H54 (cell line): ENCODE measurements at regions not wholly inside any gene's neighbourhood (a gene's known extent, or its start where the extent isn't known, plus 50 kb on each side); places are given as distances from the start of the nearest gene placed in this dataset.

Experiments
- DNase-seq: peaks from one replicate; pipeline ENCODE4 v3.0.0; 2011; ENCODE audit warnings: low spot score, mixed read lengths; ENCODE audit not compliant: insufficient read length
- FAIRE-seq: peaks from 3 replicates; lab custom pipeline; 2011; peaks lifted over from hg19 to GRCh38; lab: Jason Lieb, UNC
- POLR2A ChIP-seq: IDR thresholded peaks from 2 replicates; pipeline ENCODE4 v1.6.1; 2011; ENCODE audit warnings: low read depth, mild to moderate bottlenecking, low read length

DNA sequence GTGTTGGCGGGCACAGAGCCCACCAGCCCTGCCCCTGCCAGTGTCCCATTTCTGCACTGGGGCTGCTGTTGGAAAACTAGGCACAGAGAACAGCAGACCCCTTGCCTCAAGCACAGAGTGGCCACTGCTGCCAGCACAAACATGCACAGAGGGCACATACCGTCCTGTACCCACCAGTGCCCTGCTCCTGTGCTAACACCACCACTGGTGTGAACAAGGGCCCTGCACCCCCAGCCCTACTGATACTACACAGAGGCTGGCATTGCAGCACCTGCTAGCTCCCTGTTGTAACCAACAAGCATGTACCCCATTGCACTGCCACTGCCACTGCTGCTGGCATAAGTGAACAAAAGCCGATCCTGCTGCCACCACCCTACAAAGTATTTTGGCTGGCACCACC lies 348.0 kb upstream of the MPDZ start:
- FAIRE-seq (no peak), DNase-seq (no peak)
- TF ChIP-seq POLR2A = no peak

DNA sequence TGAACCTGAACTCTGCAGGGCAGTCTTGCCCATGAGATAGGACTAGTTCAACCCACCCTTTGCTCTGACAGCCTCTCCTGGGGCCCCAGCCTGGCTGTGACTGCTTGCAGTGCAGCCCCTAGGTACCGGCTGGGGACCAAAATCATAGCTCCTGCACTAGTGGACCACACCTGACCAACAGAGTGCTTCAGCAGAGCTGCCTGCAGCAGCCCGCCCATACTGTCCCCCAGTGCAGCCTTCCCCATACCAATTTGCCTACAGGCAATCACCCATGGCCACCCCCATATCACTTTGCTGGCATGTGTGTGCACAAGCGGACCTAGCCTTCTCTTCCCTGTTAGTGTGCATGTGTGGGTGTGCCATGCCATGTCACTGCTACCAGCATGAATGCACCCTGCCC lies 347.6 kb upstream of the MPDZ start:
- no peak for TF ChIP-seq POLR2A
- no peak for FAIRE-seq
- no peak for DNase-seq

- DNase-seq (no peak), FAIRE-seq (no peak)
- no peak for TF ChIP-seq POLR2A
Measured at GRCh38 chr9:13626601-13627000, 347.1 kb upstream of the MPDZ start.

GRCh38 chr9:13621872-13622564 lies 342.5 kb upstream of the MPDZ start:
- DNase-seq (no peak), FAIRE-seq (no peak)
- TF ChIP-seq POLR2A = no peak

DNA sequence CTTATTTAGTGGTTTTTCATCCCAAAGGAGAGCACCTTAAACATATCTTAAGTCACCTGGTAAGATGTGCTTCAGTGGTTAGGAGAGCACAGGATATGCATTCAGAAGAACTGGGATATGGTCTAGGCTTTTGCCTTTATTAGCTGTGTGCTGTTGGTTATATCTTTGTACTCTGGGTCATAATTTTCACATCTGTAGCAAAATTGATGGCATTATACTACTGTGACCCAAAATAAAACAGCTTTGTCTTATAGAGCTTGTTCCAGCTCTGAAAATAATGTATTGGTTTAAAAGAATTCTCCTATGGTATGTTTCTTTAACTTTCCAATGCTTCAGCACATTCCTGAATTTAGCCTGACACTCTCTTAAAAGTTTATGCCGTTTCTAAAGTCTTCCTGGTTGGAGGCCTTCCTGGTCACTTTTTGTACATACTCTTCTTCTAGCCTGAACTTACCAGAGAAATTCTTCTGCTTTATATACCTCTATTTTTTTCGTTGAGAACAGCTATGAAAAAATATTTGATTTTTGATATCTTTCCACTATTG lies 337.1 kb upstream of the MPDZ start:
- DNase-seq = no peak
- no peak for FAIRE-seq
- TF ChIP-seq POLR2A = no peak

DNA sequence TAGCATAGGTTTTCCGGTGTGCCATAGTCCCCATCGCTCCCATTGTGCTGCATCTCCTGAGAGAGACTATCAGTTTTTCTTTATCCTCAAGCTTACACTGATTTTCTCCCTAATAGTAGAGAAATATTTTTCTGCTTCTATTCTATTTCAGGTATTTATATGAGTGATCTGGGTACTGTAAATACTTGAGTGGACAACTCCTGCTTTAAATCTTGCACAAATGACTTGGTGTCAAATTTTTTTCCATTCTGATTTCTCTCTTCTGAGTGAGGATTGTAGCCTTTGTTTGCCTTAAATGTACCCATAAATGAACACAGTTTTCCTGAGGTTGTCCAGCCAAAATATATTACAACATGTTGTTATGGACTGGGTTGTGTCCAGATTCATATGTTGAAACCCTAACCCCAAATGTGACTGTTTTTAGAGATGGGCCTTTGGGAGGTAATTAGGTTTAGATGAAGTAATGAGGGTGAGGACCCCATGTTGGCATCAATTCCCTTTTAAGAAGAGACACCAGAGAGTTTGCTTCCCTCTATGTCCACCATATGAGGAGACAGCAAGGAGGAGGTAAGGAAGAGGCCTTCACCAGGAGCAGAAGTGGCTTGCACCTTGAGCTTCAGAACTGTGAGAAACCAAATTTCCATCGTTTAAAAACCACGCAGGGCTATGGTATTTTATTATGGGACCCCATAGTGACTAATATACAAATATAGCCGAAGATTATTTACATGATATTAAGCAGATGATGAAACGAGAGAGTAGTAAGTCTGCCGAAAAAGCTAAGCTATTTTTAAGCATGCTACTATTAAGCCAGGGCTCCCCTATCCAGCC lies 336.4 kb upstream of the MPDZ start:
- DNase-seq = no peak
- TF ChIP-seq POLR2A = no peak

GRCh38 chr9:13614060-13614459 lies 334.6 kb upstream of the MPDZ start:
- FAIRE-seq (no peak), DNase-seq (no peak)
- no peak for TF ChIP-seq POLR2A

More for the DNA sequence above, 336.4 kb upstream of the MPDZ start:
- FAIRE-seq = no peak

- no peak for TF ChIP-seq POLR2A
- no peak for DNase-seq
- FAIRE-seq = no peak
Measured at GRCh38 chr9:13613296-13613695, 333.8 kb upstream of the MPDZ start.

GRCh38 chr9:13608451-13608850 lies 329.0 kb upstream of the MPDZ start:
- DNase-seq = no peak

DNA sequence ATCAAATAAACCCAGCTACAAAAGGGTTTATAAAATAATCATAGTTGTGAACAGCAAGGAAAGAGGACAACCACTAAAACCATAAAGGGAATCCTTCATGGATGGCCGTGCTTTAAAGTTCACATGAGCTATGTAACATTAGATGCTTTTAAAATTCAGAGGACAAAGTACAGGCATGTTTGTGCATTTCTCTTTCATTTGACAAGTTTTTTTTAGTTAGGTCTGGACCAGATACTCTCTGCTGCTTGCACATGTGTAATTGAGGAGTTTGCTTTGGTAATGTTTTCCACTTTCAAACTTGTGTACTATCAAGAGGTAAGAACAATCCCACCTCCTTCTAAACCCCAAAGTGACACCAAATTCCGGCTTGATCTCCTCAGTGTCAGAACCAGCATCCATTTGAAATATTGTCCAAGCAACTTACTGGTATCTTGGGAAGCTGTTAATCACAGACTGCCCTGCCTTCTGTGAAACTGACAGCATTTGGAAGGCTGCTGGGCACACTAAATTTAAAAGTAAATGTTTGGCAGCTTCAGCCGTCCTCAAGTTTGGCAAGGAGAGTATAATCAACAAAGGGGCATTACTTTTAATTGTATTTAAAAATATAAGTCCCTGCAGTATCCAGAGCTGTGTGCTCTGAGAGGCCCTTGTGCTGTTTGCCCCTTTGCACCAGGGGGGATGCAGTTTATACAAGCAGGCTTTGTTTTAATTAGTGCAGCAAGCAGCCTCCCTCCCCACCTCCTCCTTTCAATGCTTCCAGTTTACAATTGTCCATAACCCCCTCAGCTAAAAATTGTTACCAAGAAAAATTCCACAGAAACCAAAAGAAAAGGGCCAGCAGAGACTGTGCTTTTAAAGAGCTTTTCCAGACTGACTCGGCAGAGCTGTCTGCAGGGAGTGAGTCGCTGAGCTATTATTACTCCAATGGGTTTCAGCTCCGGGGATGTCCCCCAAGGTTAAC lies 328.3 kb upstream of the MPDZ start:
- TF ChIP-seq POLR2A = no peak
- no peak for FAIRE-seq
- no peak for DNase-seq

More at GRCh38 chr9:13608451-13608850, 329.0 kb upstream of the MPDZ start:
- TF ChIP-seq POLR2A = no peak
- no peak for FAIRE-seq

DNA sequence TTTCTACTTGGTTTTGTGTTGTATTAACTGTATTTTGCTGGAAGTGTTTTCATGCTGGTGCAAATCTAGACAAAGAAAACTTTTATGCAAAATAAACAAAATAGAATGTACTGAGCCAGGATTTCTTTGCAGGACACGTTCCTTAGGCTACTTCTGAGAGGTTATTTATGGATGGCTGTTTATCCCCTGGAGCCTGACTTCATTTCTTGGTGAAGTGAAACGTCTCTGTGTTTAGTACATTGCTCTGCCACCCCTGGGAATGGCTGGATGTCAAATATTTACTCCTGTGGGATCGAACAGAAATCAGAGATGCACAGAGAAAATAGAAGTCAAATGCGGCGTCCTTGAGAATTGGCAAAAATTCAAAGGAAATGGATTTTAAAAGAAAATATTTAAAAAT lies 327.1 kb upstream of the MPDZ start:
- no peak for FAIRE-seq
- no peak for DNase-seq
- TF ChIP-seq POLR2A = no peak

DNA sequence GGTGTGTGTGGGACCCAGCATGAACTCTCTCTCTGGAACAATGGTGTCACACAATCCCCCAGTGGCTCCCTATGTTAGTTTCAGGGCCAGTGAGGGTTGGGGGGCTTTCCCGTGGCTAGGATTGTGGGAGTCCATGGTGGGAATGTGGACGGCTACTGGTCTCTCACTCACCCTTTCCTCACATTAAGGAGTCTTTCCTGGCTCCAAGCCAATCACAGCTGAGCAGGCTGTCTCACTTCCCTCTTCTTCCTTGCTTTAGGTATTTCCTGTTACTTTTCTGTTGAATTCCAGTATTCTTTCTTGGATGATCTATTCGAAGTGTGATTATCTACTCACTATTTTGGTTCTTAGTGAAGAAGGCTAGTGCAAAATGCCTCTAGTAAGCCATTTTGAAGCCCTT lies 324.4 kb upstream of the MPDZ start:
- DNase-seq = no peak
- no peak for TF ChIP-seq POLR2A
- no peak for FAIRE-seq

DNA sequence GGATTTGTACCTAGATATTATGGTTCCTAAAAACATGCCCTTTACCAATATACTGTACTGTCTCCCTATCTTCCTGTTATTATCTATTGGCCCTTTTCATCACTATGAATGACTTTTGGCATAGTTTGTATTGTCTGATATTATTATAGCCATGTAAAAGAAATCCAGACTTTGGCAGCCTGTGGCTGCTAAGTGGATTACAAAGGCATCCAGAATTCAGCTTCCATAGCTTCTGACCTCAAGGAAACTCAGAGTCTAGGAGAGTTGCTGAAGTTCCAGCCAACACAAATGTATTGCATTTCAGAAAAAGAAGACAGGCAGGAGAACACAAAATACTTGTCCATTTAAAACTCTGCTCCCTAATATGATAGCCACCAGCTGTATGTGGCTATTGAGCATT lies 319.2 kb upstream of the MPDZ start:
- no peak for TF ChIP-seq POLR2A
- no peak for DNase-seq
- FAIRE-seq = no peak
